22Rv1 (cell line): ENCODE measurements at regions not wholly inside any gene's neighbourhood (a gene's known extent, or its start where the extent isn't known, plus 50 kb on each side); places are given as distances from the start of the nearest gene placed in this dataset.

ENCODE experiments used
- CTCF ChIP-seq: fragments of 450-650 bp; IDR thresholded peaks from 2 replicates; pipeline ENCODE4 v1.5.1; 2017; ENCODE audit warnings: mild to moderate bottlenecking
- ZFX ChIP-seq: fragments of 450-650 bp; IDR thresholded peaks from 2 replicates; pipeline ENCODE4 v1.6.1; 2017; ENCODE audit warnings: antibody characterized with exemption, borderline replicate concordance

DNA sequence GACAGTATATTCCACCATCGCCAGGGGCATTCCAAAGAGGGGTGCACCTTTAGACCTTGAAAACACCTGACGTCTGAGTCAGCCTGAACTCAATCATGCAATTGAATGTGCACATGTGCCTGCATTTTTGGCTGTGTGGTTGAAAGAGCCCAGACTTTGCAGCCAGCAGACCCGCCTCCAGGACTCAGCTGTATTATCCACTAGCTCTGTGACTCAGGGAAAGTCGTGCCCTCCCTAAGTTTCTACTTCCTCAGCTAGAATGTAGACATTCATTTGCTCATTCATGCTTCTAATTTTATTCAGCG, 94.2 kb downstream of the LRRC30 start:
- no peak for TF ChIP-seq CTCF
- no peak for TF ChIP-seq ZFX
